Stromal cell of bone marrow (primary cell): ENCODE measurements at regions not wholly inside any gene's neighbourhood (a gene's known extent, or its start where the extent isn't known, plus 50 kb on each side); places are given as distances from the start of the nearest gene placed in this dataset.
"Not testable (repeated sequence)": the region's sequence is repeated elsewhere in the genome, so short reads cannot be mapped to it uniquely, and the experiment has no call there.

ENCODE experiments used
- DNase-seq: peaks from one replicate; pipeline ENCODE4 v3.0.0-alpha.2; 2012; ENCODE audit warnings: low read depth

GRCh38 chrX:139475432-139475831 is 55.1 kb upstream of the F9 start:
- DNase-seq: no peak

DNA sequence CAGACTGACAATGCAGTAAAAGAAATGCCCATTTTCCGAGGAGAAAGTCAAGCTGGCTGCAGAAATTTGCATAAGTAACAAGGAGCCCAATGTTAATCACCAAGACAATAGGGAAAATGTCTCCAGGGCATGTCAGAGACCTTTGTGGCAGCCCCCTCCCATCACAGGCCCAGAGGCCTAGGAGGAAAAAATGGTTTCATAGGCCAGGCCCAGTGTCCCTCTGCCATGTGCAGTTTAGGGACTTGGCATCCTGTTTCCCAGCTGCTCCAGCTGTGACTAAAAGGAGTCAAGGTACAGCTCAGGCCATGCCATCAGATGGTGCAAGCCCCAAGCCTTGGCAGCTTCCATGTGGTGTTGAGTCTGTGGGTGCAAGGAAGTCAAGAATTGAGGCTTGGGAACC is 68.6 kb upstream of the F9 start:
- not testable (repeated sequence) for DNase-seq

DNA sequence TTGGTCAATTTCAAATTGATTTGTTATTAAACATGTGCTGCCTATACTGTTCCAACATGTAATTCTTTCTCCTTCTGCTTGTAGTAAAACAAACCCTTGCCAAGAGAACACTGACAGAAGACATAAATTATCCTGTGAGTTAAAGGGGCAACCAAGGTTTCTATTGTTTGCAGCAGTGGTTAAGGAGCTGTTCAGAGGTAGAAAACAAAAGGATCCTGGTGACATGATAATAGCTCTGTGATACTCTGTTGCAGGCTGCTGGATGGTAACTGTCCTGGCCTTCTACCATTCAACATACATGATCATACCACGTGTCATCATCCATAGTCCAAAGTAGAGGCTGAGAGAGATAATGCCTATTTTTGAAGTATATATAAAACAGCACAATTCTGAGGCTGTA is 75.8 kb upstream of the F9 start:
- DNase-seq: no peak

DNA sequence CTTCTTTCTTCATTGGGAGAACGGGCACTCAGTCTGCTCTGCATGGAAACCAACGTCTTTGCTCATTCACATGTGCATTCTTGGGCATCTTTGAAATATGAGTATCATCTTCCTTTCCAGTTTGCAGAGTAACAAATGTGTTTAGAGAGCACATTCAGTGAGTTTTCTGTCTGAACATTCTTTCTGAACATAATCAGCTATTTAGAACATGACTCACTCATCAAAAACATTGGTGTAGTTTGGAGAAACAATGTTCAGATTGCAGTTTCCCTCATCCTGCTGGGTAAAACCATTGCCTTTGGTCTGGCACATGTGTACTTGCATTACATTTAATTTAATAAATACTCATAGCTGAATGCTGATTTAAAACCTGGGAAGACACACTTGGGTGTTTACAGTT is 81.5 kb upstream of the F9 start:
- no peak for DNase-seq

DNA sequence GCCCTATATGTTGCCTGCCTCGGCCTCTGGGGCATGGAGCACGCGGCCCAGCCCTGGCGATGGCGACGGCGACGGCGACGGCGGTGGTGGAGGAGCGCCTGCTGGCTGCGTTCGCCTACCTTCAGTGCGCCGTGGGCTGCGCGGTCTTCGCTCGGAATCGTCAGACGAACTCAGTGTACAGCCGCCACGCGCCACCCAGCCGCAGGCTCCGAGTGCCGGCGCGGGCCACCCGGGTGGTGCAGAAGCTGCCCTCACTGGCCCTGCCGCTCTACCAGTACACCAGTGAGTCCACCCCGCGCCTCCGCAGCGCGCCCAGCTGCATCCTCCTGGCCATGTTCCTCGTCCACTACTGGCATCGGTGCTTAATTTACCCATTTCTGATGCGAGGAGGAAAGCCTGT is 83.7 kb upstream of the F9 start:
- no peak for DNase-seq

GRCh38 chrX:139429913-139430312 is 100.6 kb upstream of the F9 start:
- DNase-seq: no peak

DNA sequence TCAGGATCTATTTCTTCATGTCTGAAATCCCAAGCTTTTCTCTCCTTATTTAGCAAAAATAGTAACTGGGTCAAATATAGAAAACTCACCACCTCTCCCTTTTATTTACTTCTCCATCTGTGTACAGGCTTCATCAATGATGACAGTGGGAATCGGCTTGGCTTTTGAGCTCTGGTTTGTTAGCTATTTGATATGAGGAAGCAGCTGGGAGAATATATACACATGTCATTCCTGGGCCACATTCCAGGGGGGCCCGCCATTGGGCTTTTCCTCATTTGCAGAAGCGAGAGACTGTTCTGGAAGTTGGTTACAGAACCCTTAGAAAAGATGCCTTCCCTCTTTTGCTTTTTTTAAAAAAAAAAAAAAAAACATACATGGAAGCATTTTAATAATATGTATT is 107.4 kb upstream of the F9 start:
- no peak for DNase-seq

DNA sequence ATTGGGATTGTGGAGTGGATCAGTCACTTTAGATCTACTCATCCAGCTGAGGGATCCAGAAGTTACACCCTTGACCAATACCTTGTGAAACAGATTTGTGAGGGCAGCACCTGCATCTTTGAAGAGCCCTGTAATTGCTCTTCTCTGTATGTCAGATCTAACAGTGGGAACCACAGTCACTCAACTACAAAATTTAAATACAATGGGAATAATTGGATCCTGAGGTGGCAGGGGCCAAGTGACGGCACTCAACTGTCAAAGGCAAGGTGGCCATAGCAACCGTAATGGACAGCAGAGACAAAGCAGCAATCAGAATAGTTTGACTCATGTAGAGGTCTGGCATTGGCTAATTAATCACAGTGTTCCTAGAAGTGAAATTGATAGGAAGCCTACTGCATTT is 132.3 kb upstream of the F9 start:
- DNase-seq: not testable (repeated sequence)

DNA sequence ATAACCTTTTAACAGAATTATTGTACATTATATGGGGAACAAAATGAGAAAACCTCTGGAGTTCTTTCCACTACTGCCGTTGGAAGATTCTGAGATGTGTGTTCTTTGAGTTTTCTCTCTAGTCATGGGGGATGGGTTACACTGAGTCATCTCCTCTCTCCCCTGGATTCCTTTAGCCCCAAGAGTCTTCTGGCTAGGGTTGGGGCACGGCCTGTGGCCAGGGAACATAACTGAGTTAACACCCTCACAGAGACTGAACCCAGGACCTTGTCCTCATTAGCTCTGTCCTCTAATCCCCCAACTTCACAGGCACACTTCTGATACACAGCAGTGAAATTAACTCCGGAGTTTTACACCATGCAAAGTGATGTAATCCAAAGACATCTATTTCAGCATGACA is 142.3 kb upstream of the F9 start:
- DNase-seq: peak; percentile 2

- DNase-seq: no peak
Measured at GRCh38 chrX:139382529-139382928, 148.0 kb upstream of the F9 start.

DNA sequence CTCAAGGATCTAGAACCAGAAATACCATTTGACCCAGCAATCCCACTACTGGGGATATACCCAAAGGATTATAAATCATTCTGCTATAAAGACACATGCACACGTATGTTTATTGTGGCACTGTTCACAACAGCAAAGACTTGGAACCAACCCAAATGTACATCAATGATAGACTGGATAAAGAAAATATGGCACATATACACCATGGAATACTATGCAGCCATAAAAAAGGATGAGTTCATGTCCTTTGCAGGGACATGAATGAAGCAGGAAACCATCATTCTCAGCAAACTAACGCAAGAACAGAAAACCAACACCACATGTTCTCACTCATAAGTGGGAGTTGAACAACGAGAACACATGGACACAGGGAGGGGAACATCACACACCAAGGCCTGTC is 154.0 kb upstream of the F9 start:
- not testable (repeated sequence) for DNase-seq

- no peak for DNase-seq
Measured at GRCh38 chrX:139360356-139360755, 170.2 kb upstream of the F9 start.

DNA sequence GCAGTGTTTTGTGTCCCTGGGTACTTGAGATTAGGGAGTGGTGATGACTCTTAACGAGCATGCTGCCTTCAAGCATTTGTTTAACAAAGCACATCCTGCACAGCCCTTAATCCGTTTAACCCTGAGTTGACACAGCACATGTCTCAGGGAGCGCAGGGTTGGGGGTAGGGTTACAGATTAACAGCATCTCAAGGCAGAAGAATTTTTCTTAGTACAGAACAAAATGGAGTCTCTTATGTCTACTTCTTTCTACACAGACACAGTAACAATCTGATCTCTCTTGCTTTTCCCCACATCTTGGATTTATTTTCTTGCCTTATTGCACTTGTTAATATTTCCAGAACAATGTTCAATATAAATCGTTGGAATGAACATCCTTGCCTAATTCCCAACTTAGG is 187.9 kb upstream of the F9 start:
- DNase-seq: not testable (repeated sequence)

- DNase-seq: not testable (repeated sequence)
Measured at GRCh38 chrX:139341855-139342593, 188.5 kb upstream of the F9 start.

- no peak for DNase-seq
Measured at GRCh38 chrX:139332441-139332840, 198.1 kb upstream of the F9 start.

- no peak for DNase-seq
Measured at GRCh38 chrX:139327355-139327754, 203.2 kb upstream of the F9 start.

- no peak for DNase-seq
Measured at GRCh38 chrX:139324756-139325155, 205.8 kb upstream of the F9 start.

DNA sequence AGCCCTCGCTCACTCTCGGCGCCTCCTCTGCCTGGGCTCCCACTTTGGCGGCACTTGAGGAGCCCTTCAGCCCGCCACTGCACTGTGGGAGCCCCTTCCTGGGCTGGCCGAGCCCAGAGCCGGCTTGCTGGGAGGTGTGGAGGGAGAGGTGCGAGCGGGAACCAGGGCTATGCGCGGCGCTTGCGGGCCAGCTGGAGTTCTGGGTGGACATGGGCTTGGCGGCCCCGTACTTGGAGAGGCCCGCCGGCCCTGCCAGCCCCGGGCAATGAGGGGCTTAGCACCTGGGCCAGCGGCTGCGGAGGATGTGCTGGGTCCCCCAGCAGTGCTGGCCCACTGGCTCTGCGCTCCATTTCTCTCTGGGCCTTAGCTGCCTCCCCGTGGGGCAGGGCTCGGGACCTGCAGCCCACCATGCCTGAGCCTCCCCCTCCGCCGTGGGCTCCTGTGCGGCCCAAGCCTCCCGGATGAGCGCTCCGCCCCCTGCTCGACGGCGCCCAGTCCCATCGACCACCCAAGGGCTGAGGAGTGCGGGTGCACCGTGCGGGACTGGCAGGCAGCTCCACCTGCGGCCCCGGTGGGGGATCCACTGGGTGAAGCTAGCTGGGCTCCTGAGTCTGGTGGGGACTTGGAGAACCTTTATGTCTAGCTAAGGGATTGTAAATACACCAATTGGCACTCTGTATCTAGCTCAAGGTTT is 209.7 kb upstream of the F9 start:
- not testable (repeated sequence) for DNase-seq

DNA sequence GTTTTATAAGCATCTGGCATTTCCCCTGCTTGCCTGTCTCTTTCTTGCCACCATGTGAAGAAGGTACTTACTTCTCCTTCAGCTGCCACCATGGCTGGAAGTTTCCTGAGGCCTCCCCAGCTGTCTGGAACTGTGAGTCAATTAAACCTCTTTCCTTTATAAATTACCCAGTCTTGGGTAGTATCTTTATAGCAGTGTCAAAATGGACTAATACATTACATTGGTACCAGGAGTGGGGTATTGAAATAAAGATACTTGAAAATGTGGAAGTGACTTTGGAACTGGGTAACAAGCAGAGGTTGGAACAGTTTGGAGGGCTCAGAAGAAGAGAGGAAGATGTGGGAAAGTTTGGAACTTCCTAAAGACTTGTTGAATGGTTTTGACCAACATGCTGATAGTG is 223.9 kb upstream of the F9 start:
- not testable (repeated sequence) for DNase-seq

DNA sequence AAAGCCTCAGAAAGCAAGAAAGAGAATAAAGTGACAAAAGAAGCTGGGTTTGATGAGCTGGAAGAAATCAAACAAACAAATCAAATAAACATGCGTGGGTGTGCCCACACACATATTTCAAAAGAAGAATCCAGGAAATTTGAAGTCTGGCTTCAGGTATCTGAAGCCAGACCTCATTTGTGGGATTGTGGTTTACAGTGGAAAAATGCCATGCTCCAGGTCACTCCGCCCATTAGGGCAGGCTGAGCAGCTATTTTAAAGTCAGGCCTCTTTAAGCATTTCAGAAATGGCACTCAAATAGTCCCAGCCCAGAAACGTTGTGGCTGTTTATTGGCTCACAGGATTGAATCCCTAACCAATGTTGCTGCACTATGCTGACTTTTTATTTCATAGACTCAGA is 226.1 kb upstream of the F9 start:
- no peak for DNase-seq

- no peak for DNase-seq
Measured at GRCh38 chrX:139299309-139299708, 231.2 kb upstream of the F9 start.

- DNase-seq: no peak
Measured at GRCh38 chrX:139298437-139298836, 232.1 kb upstream of the F9 start.

DNA sequence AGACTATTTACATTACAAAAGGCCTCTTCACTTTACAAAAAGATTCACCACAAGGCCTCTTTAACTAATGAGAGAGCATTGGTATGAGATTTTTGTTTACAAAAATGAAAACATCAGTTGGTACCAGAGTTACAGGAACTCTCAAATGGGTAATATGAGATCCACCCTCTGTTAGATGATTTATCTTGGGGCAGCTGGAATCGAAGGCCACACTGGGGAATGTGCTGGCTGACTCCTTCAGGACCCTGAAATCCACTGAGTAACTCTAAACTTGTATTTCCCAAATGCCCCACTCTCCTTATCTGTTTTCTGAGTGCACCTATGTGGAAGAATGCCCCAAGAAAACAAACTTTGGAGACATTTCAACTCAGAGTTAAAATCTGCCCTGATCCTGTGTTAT is 232.9 kb upstream of the F9 start:
- DNase-seq: no peak

GRCh38 chrX:139293991-139294390 is 236.5 kb upstream of the F9 start:
- no peak for DNase-seq
